Motor neuron (in vitro differentiated cells): ENCODE measurements at regions not wholly inside any gene's neighbourhood (a gene's known extent, or its start where the extent isn't known, plus 50 kb on each side); places are given as distances from the start of the nearest gene placed in this dataset.
A peak's percentile ranks its signal among the peaks of the same experiment; 100 is the strongest.

ENCODE experiments used
- ATAC-seq, 8 experiments: fragments of 200-7000 bp; cut with Tn5 transposase; replicated peaks in 6 of 8; 2 replicates each; pipeline ENCODE4 v1.8.0; 2021; ENCODE audit warnings: mild to moderate bottlenecking in 8 of 8, moderate library complexity in 8 of 8
- H3K27ac ChIP-seq, 2 donors: fragments of 250-450 bp; sonication (Bioruptor Pico); 2 replicates each; pipeline ENCODE4 v1.9.0; 2021; ENCODE audit warnings: antibody characterized with exemption in 2 of 2, mild to moderate bottlenecking in 2 of 2, moderate library complexity in 1 of 2
- H3K4me1 ChIP-seq, 2 donors: fragments of 250-450 bp; sonication (Bioruptor Pico); replicated peaks in 1 of 2; 2 replicates each; pipeline ENCODE4 v1.6.1; 2021; ENCODE audit warnings: antibody characterized with exemption in 2 of 2, mild to moderate bottlenecking in 2 of 2, moderate library complexity in 1 of 2
- H3K4me3 ChIP-seq, 5 donors: fragments of 250-450 bp; sonication (Bioruptor Pico); 2 replicates each; pipeline ENCODE4 v1.9.0; 2021; ENCODE audit warnings: antibody characterized with exemption in 5 of 5, mild to moderate bottlenecking in 5 of 5, moderate library complexity in 4 of 5
- WGBS, 10 experiments: fragments of 450-650 bp; shearing (Covaris generic); methylation state at CpG; one replicate each; pipeline ENCODE4 v1.0.0; 2022; 5-methylcytosine and 5-hydroxymethylcytosine counted together
- in situ Hi-C, 9 experiments: fragments of 400-800 bp; cut with MboI; loops; one replicate each; pipeline ENCODE4 v1.15.0; 2021; ENCODE audit warnings: low sequenced_read_pairs in 9 of 9, low pct_unique_long_range_greater_than_20kb in 2 of 9; ENCODE audit not compliant: unreplicated experiment in 9 of 9

- no peak for ATAC-seq
- in situ Hi-C loops: no loop called here
These were observed 318.5 kb downstream of the CDC5L start for GRCh38 chr6:44706011-44706410.

GRCh38 chr6:44708208-44708607 is 320.7 kb downstream of the CDC5L start:
- Histone ChIP-seq H3K27ac (no peak overlapping the region), H3K4me3 (no peak overlapping the region), H3K4me1 (peaks cover 0 to 7% of the 10 kb centered on the region in 2 donors)
- 56 to 100% (median 95%) methylated on average over 3 to 5 of the region's 5 CpGs; no CpG with 5 or more reads in 1 of the 10 experiments for WGBS, 10 experiments
- in situ Hi-C loops: no loop called here
- no peak for ATAC-seq

More at GRCh38 chr6:44706011-44706410, 318.5 kb downstream of the CDC5L start:
- Histone ChIP-seq H3K4me1 (no peaks in the 10 kb centered on the region), H3K4me3 (no peak overlapping the region), H3K27ac (no peak overlapping the region)
- WGBS, 10 experiments: 0 to 89% (median 77%) methylated on average over 1 to 5 of the region's 5 CpGs; no CpG with 5 or more reads in 2 of the 10 experiments

DNA sequence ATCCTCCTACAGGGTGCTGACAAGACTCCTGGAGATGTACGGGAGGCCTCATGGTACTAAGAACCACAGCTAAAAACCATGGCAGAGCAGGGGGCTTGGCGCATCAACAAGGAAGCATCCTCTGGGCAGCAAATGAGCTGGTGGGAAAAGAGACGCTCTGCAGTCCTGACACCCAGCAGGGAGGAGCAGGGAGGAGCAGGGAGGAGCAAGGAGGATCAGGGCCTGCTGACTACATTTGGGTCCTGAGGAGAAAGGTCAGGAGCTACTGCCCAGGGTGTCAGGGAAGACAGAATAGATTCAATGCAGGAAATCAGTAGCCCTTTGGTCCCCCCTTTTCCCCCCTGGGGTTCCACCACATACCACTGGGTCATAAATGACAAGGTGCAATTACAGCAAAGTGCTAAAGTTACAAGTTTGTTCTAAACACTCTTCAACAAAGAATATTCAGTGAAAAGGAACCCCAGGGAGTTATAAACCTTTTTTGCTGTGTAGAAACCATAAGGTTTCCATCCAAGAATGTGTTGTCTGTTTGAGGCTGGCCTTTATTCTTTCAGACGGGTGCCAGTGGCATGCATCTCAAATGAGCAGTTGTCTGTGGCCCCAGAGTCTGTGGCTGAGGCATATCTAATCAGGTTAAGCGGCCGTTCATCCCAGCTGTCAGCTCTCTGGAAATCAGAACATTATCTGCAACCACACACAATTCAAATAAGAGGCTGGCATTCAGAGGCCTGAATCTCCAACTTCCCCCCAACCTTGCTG is 325.0 kb downstream of the CDC5L start:
- Histone ChIP-seq H3K4me3 (no peak overlapping the region), H3K4me1 (peaks cover 0 to 7% of the 10 kb centered on the region in 2 donors), H3K27ac (no peak overlapping the region)
- peak in 4 of 8 experiments; percentile 56 to 73 (median 62) for ATAC-seq
- 61 to 100% (median 76%) methylated on average over 1 to 4 of the region's 6 CpGs; no CpG with 5 or more reads in 5 of the 10 experiments for WGBS, 10 experiments
- in situ Hi-C loops: no loop called here

DNA sequence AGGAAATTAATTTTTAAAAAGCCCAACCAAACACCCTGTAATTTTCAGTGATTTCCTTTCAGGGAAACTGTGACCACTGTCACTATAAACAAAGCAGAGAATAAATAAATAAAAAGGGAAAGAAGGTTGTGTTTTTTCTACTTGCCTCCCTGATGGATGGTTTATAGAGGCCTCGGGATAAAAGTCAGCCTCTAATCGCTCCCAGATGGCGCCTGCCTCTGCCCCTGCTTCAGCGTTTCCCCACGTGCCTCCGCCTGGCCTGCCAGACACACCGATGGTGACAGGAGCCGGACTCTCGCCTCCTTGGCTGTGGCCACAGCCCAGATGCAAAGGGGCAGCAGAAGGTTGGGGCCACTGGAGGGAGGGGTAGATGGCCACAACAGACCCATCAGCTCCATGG is 327.7 kb downstream of the CDC5L start:
- Histone ChIP-seq H3K27ac (no peak overlapping the region), H3K4me1 (peaks cover 0 to 7% of the 10 kb centered on the region in 2 donors), H3K4me3 (no peak overlapping the region)
- in situ Hi-C loops: no loop called here
- no peak for ATAC-seq
- WGBS, 10 experiments: 12 to 100% (median 64%) methylated on average over 1 to 6 of the region's 9 CpGs; no CpG with 5 or more reads in 3 of the 10 experiments

GRCh38 chr6:44715925-44716324 is 328.4 kb downstream of the CDC5L start:
- no peak for ATAC-seq
- Histone ChIP-seq H3K27ac (no peak overlapping the region), H3K4me1 (peaks cover 0 to 7% of the 10 kb centered on the region in 2 donors), H3K4me3 (no peak overlapping the region)
- 74 to 97% (median 82%) methylated on average over 2 to 6 of the region's 6 CpGs; no CpG with 5 or more reads in 1 of the 10 experiments for WGBS, 10 experiments
- in situ Hi-C loops: no loop called here

GRCh38 chr6:44717431-44717830 is 329.9 kb downstream of the CDC5L start:
- H3K27ac ChIP-seq: no peak overlapping the region
- in situ Hi-C loops: no loop called here
- H3K4me3 ChIP-seq: no peak overlapping the region
- peaks cover 0 to 7% of the 10 kb centered on the region in 2 donors for H3K4me1 ChIP-seq
- 67 to 100% (median 100%) methylated on average over 1 to 2 of the region's 2 CpGs; no CpG with 5 or more reads in 3 of the 10 experiments for WGBS, 10 experiments
- ATAC-seq: no peak

- H3K4me1 ChIP-seq: peaks cover 6 to 16% of the 10 kb centered on the region in 2 donors
- H3K27ac ChIP-seq: no peak overlapping the region
- no peak for ATAC-seq
- in situ Hi-C loops: no loop called here
- H3K4me3 ChIP-seq: no peak overlapping the region
- 63 to 100% (median 100%) methylated on average over 1 to 2 of the region's 2 CpGs; no CpG with 5 or more reads in 1 of the 10 experiments for WGBS, 10 experiments
These were observed 334.6 kb downstream of the CDC5L start for GRCh38 chr6:44721954-44722578.

DNA sequence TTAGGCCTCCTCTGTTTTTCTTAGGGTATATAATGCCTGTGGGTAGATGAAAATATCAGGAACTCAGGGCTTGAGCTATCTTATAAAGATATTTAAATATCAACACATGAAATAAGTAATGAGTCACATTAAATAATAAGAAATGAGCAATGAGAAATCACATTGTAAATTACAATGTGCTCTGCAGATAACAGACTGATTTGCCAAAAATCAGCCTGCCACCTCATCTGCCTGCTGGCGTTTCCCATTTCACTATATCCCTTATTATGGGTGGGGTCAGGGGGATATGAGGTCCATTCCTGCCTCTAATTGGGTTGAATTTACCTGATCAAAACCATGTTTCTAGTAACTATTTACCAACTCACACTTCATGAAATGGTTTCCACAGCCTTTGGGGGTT is 335.2 kb downstream of the CDC5L start:
- 67 to 100% (median 86%) methylated on average over 1 of the region's 1 CpG; no CpG with 5 or more reads in 7 of the 10 experiments for WGBS, 10 experiments
- in situ Hi-C loops: no loop called here
- peaks cover 6 to 16% of the 10 kb centered on the region in 2 donors for H3K4me1 ChIP-seq
- no peak for ATAC-seq
- H3K4me3 ChIP-seq: no peak overlapping the region
- no peak overlapping the region for H3K27ac ChIP-seq

- WGBS, 10 experiments: 24 to 85% (median 55%) methylated on average over 2 to 4 of the region's 5 CpGs; no CpG with 5 or more reads in 4 of the 10 experiments
- Histone ChIP-seq H3K4me3 (no peak overlapping the region), H3K27ac (no peak overlapping the region), H3K4me1 (peaks cover 6 to 16% of the 10 kb centered on the region in 2 donors)
- in situ Hi-C loops: no loop called here
- ATAC-seq: peak in 5 of 8 experiments; percentile 40 to 93 (median 91)
These were observed 336.1 kb downstream of the CDC5L start for GRCh38 chr6:44723439-44724197.

GRCh38 chr6:44725070-44725469 is 337.6 kb downstream of the CDC5L start:
- H3K27ac ChIP-seq: no peak overlapping the region
- ATAC-seq: no peak
- WGBS, 10 experiments: 60 to 100% (median 95%) methylated on average over 1 to 4 of the region's 4 CpGs; no CpG with 5 or more reads in 1 of the 10 experiments
- H3K4me1 ChIP-seq: peaks cover 6 to 16% of the 10 kb centered on the region in 2 donors
- H3K4me3 ChIP-seq: no peak overlapping the region
- in situ Hi-C loops: no loop called here

GRCh38 chr6:44727651-44728630 is 340.4 kb downstream of the CDC5L start:
- 43 to 100% (median 91%) methylated on average over 1 to 24 of the region's 44 CpGs; no CpG with 5 or more reads in 2 of the 10 experiments for WGBS, 10 experiments
- in situ Hi-C loops: no loop called here
- no peak overlapping the region for H3K4me3 ChIP-seq
- ATAC-seq: no peak
- peaks cover 6 to 13% of the 10 kb centered on the region in 2 donors for H3K4me1 ChIP-seq
- H3K27ac ChIP-seq: no peak overlapping the region
